ENCODE measurements at regions not wholly inside any gene's neighbourhood (a gene's known extent, or its start where the extent isn't known, plus 50 kb on each side); places are given as distances from the start of the nearest gene placed in this dataset.

DNA sequence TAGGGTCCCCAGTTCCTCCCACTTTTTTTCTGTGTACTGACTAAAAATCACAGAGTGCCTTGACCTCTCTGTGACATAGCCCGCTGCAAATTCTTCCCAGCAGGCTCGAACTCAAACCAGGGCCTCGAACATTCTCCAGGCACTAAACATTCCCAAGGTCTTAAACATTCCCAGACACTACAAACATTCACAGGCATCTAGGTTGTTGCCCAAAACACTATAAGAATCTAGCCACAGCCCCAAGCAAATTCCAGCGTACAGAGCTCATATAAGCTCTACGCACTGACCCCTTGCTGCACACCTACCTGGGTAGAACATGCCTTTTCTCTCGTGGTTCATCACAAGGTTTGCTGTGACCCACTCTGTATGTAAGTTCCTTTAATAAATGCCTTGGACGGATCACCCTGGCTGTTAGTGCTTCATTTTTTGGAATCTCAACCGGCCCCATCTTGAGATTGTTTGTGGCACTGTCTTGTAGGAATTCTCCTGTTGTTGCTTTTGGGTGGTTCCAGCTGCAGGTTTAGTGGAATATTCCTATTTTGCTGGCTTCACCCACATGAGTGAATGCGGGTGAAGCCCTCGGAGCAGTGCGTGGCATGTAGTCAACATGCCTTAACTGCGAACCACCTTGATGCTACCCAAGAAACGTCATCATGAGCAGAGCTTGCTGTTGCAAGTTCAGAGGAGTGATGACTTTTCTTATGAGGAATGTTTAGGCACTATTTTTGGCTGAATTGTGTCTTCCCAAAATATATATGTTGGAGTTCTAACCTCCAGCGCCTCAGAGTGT lies 230.0 kb downstream of the HS3ST1 start:
- intact Hi-C loops (cut with DNase I, micrococcal nuclease): no loop called here
- H3K9me3 ChIP-seq: no peaks in the 10 kb centered on the region
- TF ChIP-seq, protein P1, sequence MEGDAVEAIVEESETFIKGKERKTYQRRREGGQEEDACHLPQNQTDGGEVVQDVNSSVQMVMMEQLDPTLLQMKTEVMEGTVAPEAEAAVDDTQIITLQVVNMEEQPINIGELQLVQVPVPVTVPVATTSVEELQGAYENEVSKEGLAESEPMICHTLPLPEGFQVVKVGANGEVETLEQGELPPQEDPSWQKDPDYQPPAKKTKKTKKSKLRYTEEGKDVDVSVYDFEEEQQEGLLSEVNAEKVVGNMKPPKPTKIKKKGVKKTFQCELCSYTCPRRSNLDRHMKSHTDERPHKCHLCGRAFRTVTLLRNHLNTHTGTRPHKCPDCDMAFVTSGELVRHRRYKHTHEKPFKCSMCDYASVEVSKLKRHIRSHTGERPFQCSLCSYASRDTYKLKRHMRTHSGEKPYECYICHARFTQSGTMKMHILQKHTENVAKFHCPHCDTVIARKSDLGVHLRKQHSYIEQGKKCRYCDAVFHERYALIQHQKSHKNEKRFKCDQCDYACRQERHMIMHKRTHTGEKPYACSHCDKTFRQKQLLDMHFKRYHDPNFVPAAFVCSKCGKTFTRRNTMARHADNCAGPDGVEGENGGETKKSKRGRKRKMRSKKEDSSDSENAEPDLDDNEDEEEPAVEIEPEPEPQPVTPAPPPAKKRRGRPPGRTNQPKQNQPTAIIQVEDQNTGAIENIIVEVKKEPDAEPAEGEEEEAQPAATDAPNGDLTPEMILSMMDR (IDR thresholded peaks at IDR 0.05): no peak

DNA sequence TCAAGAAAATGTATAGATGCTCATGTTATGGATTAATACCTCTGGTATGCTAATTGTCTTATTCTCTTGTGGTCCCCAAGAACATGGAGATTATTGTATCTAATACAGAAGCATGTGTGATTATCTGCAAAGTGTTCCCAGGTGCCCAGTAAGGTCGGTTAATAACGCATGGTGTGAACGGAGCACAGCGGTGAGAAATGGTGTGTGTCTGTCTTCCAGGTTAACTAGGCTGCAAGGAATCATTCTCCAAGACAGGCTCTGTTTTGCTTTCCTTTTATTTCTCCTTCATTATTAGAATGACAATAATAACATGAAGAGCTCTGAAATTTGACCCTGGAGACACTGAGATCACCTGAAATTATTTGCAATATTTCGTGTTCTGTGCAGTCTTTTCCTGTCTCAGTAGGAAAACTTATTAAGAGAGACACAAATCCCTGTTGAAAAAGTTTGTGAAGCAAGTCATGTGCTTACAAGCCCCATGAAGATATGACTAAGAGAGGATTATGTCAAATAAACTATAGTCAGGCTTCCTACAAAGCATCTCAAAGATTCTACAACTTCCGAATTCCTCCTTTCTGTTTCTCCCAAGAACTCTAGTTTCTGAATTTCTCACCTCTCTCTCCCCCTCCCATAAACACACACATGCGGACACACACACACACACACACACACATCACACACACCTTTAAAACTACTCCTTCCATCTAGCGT lies 230.9 kb downstream of the HS3ST1 start:
- TF ChIP-seq, protein P1 (IDR thresholded peaks at IDR 0.05): no peak
- no peak for DNase-seq

More for the DNA sequence above, 230.0 kb downstream of the HS3ST1 start:
- Histone ChIP-seq H3K4me3 (no peak overlapping the region), H3K4me1 (ENCODE audit: low read depth) (no peaks in the 10 kb centered on the region), H3K36me3 (ENCODE audit: low read depth) (no peaks in the 10 kb centered on the region)
- DNase-seq (no peak), ATAC-seq (no peak)

DNA sequence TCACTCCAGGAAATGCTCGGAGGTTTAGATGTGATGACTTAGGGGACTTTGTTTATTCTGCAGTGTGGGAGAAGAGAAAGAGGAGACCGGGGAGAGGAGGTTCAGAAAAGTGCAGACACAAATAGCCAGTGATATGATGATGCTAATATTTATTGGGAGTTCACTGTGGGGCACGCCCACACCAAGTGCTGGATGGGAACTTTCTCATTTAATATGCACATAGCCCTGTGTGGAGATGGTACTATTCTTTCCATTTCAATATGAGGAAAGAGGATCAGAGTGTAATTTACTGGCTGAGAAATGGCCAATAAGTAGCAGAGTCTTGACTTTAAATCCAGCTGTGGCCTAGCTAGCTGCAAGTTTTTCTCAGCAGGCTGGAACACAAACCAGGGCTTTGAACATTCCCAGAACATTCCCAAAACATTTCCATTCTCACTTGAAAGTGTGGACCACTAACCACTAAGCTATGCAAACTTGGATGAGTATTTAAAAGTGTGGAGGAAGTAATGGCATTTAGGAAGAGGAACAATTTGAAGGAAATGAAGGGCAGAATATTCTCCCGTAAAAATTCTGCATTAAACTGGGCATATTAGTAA lies 231.7 kb downstream of the HS3ST1 start:
- no peaks in the 10 kb centered on the region for H3K36me3 ChIP-seq (ENCODE audit: low read depth)
- no peaks in the 10 kb centered on the region for H3K9me3 ChIP-seq
- H3K4me1 ChIP-seq (ENCODE audit: low read depth): no peaks in the 10 kb centered on the region
- intact Hi-C loops (cut with DNase I, micrococcal nuclease): no loop called here
- DNase-seq: no peak
- no peak overlapping the region for H3K4me3 ChIP-seq
- ATAC-seq: no peak
- TF ChIP-seq, protein P1 (IDR thresholded peaks at IDR 0.05): no peak

More for the DNA sequence above, 230.9 kb downstream of the HS3ST1 start:
- ATAC-seq: no peak
- Histone ChIP-seq H3K4me3 (no peak overlapping the region), H3K4me1 (ENCODE audit: low read depth) (no peaks in the 10 kb centered on the region), H3K36me3 (ENCODE audit: low read depth) (no peaks in the 10 kb centered on the region), H3K9me3 (no peaks in the 10 kb centered on the region)
- intact Hi-C loops (cut with DNase I, micrococcal nuclease): no loop called here

DNA sequence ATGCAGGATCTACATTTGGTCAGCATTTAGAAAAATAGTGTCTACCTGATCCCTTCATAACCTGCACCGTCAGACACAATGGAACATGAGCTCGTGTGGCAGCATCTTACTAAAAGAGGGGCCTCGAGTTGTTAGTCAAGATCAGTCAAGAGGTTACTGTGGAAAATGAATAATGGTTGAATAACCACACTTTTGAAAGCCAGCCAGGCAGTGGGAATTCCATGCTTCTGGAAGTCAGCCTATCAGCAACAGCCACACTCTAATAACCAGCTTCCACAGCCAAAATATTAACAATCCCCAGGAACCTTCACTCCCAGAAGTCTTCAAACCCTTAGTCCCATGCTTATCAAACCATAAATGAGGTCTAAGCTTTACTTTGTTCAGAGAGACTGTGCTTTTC lies 234.3 kb downstream of the HS3ST1 start:
- TF ChIP-seq, protein P1 (IDR thresholded peaks at IDR 0.05): no peak
- no peaks in the 10 kb centered on the region for H3K4me1 ChIP-seq (ENCODE audit: low read depth)

DNA sequence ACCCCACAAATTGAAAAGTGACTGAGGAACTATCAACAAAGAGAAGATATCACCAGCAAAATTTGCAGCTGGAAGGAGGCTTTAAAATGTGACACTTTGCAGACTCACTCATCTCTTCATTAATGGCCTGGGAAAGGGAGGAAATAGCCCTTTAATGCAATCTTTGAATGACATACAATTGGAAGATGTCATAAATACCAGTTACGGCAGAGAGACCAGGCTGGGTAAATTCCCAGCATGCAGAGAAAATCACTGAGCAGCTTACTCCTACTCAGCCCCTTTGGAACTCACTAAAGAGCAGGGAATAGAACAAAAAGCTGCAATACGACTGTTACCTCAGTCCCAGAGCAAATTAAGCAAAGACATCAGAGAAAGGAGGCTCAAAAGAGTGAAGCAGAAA lies 238.9 kb downstream of the HS3ST1 start:
- intact Hi-C loops (cut with DNase I, micrococcal nuclease): no loop called here
- no peak for DNase-seq

More for the DNA sequence above, 234.3 kb downstream of the HS3ST1 start:
- no peak overlapping the region for H3K4me3 ChIP-seq
- H3K9me3 ChIP-seq: no peaks in the 10 kb centered on the region
- no peaks in the 10 kb centered on the region for H3K36me3 ChIP-seq (ENCODE audit: low read depth)
- DNase-seq: no peak
- intact Hi-C loops (cut with DNase I, micrococcal nuclease): no loop called here
- ATAC-seq: no peak

More for the DNA sequence above, 238.9 kb downstream of the HS3ST1 start:
- H3K4me1 ChIP-seq (ENCODE audit: low read depth): no peaks in the 10 kb centered on the region
- no peaks in the 10 kb centered on the region for H3K9me3 ChIP-seq
- TF ChIP-seq, protein P1 (IDR thresholded peaks at IDR 0.05): no peak
- no peak overlapping the region for H3K4me3 ChIP-seq
- ATAC-seq: no peak
- no peaks in the 10 kb centered on the region for H3K36me3 ChIP-seq (ENCODE audit: low read depth)

Measured in mucosa of descending colon (tissue), 3 donors.